Left kidney (tissue), 1 donor: ENCODE measurements at regions not wholly inside any gene's neighbourhood (a gene's known extent, or its start where the extent isn't known, plus 50 kb on each side); places are given as distances from the start of the nearest gene placed in this dataset.
A peak's percentile ranks its signal among the peaks of the same experiment; 100 is the strongest.

Experiments
- DNase-seq: peaks from one replicate; pipeline ENCODE4 v3.0.0-alpha.2; 2013

DNA sequence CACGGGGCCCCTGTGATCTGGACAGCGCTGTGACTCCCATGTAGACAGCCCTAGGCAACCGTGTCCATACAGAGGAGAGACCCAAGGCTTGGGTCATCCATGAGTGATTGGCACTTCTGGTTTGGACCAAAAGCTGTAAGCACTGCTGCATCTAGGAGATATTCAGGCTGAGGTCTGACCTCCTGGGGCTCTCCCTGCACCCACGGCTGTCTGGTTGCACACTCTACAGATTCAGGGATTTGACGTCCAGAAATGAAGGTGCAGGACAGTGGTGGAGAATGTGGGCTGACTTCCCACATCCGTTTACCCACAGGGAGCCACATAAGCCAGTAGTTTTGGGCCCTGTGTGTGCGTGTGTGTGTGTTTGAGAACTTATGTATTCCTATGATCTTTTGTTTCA lies 76.2 kb upstream of the ARHGEF7 start:
- no peak for DNase-seq

DNA sequence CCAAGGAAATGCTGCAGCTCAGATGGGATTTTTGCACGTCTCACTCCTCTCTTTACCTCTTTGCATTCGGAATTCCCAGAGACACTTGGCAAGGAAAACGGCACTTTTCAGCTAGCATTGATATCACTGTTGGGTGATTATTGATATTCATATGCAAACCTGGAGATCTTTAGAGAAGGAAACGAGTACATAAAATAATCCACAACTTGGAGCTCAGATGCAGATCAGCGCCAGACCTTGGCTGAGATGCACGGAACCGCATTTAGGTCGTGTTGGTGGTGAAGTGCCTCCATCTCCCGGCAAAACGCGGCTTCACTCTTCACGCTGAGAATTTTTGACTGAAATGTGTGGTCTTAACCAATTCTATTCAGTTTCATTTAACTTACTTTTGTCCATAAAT lies 77.2 kb upstream of the ARHGEF7 start:
- no peak for DNase-seq

DNA sequence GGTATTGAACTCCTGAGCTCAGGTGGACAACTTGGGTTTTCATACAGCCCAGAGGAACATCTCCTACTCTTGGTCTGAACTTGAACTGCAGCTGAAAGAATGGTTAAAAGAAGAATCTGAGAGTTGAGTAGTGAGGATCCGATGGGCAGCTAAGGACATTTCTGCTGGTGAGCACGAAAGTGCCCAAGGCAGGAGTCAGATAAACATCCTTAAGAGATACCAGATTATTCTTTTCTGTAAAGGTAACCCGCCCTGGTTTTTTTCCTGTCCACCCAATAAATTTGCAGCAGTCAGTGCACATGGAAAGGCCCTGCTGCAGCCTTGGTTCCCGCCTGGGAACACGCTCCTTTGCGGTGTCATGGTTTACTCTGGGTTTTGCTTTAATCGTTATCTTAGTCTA lies 78.4 kb upstream of the ARHGEF7 start:
- DNase-seq, result no peak

DNA sequence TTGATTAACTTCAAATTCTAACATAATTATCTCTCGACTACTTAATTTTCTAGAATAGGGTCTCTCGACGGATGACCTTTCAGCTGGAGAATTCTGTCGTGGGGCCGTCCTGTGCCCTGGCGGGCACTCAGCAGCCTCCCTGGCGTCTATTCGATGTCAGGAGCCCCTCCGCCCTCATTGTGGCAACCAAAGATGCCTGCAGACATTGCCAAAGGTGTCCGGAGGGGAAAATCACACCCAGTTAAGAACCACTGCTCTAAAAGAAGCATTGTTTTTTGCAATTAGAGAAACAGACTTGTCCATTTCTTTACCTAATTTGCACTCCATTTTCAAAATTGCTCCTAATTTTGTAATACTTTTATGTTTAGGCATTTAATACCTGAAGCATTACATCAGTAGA lies 79.2 kb upstream of the ARHGEF7 start:
- DNase-seq, result no peak

DNA sequence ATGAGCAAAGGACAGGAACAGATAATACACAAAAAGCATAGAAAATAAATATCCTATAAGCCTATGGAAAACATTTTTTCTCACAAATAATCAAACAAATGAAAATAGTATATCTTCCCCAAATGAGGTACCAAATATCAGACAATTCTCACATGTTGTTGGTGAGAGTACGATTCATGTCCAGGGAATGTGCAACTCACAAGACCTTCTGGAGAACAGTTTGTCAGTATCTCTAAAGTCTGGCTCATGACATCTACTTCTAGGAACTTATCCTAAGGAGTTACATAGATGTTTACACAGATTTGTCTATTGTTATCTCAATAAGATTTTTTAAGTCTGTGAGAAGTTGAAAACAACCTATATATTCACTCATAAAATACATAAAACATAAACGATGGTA lies 80.3 kb upstream of the ARHGEF7 start:
- DNase-seq, result no peak

DNA sequence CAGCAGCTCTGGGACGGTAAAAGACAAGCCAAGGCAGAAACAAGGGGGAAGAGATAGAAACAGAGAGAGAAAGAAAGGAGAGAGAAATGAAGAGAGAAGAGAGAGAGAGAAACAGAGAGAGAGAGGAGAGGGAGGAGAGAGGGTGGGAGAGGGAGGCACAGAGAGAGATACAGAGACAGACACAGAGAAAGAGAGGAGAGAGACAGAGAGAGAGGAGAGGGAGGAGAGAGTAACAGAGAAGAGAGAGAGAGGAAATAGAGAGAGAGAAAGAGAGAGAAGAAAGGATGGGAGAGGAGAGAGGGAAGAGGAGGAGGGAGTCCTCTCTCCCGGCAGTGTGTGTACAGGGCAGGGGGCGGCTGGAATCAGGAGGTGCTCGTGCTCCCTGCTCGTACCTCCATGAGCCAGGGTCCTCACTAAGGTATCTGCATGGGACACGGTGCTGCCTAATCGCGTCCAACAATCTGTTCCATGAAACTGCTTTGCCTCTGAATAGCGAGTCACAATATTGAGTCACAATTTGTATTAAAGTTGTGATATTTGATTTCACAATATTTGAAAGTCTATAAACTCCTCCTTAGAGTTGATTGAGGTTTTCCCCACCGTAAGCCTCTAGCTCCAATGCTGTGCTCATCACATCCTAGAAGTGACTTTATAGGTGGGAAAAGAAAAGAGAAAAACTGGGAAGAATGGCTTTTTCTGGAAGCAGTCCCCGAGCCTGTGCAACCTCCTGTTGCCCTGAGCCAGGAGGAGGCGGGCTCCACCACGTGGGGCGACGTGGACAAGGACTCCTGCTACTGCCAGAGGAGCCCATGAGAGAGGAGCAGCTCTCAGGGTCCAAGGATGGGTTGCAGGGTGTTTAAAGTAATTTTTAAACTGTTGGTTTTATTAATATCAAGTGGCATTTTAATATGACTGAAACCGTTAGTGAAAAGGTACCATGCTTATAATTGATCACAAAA lies 81.7 kb upstream of the ARHGEF7 start:
- DNase-seq, result no peak

DNA sequence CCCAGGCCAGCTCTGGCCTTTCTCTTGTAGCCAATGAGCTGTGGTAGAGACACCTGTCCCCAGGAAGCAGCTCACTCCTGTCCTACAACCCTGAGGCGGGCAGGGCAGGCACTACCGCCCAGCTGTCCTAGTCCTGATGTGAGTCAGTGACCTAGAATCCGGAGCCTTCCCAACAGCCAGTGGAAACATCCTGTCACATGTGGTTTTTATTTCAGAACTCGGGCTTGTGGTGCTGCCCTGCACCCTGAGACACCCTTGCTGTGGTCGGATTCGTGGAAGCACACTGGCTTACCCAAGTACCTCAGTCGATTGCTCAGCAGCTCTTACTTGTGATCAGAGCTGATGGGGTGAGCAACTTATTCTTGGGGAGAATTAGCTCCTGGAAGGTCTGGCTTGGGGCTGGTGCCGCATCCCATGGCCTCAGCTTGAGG lies 83.6 kb upstream of the ARHGEF7 start:
- no peak for DNase-seq

DNA sequence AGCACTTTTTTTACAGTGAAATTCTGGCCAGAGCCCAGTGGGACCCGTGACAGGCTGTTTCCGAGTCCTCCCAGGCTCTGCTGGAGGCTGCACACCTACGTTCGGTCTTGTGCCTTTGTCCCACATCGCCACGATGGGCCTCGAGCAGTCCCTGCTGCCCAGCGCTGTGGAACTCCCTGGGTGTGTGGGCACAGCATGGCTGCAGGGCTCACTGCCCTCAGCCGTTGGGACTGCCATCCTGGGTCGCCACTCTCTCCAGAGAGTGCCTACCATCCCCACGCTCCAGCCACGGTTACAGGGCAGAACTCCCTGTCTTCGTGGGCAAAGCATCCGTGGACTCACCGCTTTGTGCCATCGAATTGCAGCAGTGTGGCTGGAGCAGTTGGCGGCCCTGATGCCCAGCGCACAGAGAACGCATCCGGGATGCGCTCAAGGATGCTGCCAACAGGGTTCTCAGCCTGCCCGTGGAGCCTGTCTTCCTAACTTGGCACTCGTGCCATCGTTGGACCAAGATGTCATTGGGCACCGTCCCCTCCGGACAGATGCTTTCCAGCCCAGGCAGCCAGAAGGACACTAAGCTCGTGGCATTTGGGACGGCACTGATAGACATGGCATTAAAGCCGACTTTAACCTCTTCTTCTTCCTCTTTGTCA lies 85.0 kb upstream of the ARHGEF7 start:
- DNase-seq, result no peak

DNA sequence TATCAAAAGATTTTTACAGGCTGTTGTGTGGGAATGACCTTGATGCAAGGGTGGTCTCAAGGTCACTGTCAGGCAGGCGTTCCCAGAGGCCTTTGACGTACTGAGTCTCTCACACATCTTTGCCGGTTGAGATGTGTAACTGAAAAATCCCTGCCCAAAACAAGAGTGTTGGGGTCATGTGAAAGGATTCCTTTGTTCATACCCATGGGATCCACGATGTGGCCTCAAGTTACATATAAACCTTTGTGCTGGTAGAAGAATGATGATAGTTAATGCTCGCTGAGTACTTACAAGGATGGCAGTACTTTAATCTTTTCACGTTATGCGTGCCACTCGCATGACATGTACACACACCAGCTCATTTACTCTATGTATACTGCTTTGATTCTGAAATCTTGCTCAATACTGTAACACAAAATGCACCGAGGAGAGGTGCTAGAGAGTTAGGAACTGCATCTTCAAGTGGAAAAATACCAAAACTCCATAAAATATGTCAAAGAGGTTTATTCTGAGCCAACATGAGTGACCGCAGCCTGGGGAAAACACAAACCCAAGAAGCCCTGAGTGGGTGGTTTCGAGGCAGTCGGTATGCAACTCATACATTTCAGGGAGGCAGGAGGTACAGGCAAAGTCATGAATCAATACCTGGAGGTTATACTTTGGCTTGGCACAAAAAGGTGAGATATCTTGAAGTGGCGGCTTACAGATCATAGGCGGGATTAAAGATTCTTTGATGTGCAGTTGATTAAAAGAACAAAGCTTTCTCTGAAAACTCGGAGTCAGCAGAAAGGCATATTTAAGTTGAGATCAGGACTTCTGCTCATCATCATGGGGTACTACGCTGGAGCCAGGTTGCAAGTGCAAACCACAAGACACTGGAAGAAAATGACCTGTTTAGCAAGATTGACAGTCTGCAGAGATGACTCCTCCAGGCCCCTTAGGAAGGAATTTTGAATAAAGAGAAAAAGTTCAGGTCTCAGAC lies 87.4 kb upstream of the ARHGEF7 start:
- DNase-seq, result no peak

DNA sequence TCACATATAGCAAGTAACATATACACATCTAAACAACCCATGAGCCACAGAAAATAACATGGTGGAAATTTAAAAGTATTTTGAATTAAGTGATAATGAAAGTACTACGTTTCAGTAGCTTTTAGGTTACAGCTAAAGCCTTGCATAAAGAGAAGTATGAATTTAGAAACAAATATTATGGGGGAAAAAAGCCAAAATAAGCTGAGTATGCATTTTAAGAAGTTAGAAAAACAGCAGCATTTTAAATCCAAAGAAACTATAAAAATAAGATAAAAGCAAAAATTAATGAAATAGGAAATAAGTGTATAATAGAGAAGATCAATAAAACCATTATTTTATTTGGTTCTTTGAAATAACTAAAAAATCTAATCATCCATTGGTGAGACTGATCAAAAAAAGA lies 89.8 kb upstream of the ARHGEF7 start:
- DNase-seq, result no peak

DNA sequence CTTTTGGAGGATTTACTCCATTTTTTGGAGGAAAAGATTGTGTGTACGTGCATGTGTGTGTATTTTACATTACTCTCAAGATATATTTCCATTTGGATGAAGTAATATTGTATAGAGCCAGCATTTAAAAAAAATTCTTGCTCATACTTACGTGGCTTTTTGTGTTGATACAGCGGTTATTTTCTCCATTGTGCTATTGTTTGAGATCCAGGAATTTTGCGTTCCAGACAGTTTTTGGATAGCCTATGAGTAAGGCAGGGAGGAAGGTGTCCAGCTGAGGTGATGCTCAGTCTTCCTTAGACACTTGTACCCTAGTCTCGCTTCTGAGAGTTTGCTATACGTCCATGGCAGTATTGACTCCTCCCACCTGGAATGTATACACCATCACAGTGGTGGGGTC lies 92.2 kb upstream of the ARHGEF7 start:
- DNase-seq, result no peak

DNA sequence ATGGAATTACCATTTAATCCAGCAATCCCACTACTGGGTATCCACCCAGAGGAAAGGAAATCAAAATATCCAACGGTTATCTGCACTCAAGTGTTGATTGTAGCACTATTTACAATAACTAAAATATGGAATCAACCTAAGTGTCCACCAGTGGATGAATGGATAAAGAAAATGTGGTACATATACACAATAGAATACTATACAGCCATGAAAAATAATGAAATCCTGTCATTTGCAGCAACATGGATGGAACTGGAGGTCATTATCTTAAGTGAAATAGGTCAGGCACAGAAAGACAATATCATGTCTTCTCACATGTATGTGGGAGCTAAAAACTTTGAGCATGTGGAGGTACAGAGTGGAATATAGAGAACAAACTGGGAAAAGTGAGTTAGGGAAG lies 92.9 kb upstream of the ARHGEF7 start:
- no peak for DNase-seq

DNA sequence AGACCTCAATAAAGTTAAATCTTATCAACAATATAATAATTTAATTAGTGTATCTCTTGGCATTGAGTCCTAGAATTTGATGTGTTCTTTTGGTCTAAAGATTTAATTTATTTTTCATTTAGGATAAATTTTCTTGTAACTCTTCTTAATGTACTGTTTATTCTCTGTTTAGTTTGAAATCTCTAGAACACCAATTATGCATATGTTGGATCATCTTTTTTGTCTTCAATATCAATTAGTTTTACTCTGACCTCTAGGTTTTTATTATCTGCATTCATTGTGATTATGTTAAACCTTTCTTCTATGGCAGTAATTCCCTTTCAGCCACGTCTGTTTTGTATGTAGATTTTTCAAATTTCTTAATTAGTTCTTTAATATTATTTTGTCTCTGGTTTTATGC lies 93.8 kb upstream of the ARHGEF7 start:
- DNase-seq, result no peak

DNA sequence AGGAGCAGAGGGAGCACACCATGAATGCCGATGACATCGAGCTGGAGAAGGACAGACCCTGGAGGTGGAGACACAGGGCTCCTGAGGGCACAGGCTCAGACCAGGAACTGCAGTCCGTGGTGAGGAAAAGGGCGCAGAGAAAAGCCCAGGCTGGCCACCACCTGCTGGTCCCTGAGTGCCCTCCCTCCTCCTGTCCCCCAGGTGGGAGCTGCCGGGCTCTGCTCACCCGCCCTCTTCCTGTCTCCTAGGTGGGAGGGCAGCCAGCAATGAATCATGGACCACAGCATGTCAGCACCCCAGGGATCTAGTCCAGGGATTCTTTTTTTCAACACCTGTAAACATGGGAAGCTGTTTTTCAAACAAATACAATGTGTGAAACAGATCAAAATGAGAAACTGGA lies 94.6 kb upstream of the ARHGEF7 start:
- DNase-seq, result no peak

DNA sequence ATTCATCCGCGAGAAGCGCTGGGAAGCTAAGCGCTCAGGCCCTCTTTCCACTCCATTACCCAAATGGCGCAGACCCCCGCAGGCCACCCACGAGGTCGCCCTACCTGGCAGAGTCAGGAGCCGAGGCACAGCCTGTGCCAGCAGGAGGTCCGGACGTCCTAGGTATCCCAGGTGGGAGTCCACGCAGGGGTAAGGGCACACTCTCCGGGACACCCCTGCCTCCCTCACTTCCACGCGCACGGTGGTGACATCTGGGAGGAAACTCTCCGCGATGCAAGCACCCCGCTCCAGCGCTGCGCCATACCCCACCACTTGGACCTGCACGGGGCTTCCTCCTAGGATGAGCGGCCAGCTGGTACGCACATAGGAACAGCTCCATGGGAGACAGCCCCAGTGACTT lies 95.1 kb upstream of the ARHGEF7 start:
- no peak for DNase-seq

DNA sequence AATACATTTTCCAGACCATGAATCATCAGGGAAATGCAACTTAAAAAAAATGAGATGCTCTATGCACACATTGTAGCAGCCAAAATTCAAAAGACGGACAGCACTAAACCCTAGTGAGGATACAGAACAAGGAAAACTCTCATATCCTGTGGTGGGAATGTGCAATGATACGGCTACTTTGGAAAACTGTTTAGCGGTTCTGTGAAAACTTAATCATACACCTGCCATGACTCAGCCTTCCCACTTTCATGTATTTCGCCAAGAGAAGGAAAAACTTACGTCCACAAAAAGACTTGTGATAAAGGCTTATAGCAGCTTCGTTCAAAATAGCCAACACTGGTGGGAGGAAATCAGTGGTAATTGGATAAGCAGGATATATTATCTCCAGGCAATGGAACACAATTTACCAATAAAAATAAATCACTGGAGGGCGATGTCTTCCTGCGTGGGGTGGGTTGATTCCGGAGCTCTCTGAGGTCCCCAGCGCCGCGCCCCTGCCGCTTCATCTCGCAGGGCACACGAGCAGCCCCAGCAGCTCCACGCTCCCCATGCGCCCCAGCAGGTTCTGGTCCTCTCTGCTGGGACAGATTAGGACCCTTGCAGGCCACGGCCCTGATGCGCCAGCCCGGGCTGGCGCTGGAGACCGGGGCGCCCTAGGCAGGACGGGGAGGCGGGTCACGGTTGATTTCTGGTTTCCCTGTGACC lies 97.2 kb upstream of the ARHGEF7 start:
- DNase-seq, result no peak

DNA sequence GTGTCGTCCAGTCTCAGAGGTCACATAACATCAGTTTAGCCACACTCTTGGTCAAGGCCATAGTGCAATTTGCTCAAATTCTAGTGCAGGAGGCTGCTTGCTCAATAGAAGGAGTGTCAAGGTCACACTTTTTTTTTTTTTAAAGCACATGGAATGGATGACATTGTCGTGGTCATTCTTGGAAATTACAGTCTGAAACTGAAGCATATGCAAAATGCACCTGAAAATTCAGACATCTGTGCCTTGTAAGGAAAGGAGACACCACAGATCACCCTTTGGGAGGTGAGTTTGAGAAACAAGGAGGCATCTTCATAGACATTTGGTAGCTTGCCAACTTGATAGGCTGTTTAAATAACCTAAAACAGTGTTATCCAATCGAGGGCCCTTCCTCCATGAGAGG lies 98.3 kb upstream of the ANKRD10 start:
- DNase-seq, result no peak

DNA sequence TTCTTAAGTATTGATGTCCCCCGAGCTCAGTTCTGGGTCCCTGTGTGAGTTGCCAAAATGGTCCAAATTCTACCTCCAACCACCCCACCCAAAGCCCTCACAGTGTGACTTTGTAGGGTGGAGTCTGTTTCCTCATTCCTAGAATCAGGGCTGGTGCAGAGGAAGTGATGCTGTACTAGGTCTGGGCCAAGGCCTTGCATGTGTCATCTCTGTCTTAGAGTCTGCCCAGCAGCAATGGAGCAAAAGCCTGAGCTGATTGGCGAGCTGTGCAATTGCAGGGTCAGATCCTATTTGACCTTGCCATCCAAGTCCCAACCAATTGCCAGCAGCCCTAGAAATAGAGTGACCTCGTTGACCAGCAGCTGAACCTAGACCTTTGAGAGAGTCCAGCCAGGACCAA lies 97.0 kb upstream of the ANKRD10 start:
- DNase-seq, result no peak

DNA sequence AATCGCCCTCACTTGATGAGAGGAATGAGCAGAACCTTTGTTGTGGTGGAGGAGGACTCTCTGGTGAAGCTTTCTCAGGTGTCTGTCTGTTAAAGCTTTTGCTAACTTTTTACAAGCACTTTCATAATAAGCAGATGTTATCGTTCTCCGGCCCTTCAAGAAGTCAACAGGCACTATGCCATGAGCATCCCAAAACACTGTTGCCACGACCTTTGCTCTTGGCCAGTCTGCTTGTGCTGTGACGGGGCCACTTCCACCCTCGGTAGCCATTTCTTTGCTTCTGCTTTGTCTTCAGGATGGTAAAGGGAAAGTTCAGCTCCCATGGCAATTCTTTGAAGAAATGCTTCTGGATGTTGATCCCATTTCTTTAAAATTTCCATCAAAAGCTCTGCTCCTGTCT lies 93.5 kb upstream of the ANKRD10 start:
- DNase-seq, result no peak

DNA sequence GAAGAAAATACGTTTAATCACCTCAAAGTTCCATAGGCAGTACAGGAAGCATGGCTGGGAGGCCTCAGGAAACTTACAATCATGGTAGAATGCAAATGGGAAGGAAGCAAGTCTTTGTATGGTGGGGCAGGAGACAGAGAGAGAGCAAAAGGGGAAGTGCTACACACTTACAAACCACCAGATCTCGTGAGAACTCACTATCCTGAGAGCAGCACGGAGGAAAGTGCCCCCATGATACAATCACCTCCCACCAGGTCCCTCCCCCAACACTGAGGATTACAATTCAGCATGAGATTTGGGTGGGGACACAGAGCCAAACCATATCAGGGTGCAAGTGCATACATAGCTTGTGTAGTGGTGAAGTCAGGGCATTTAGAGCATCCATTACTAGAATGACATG lies 92.3 kb upstream of the ANKRD10 start:
- DNase-seq, result no peak

DNA sequence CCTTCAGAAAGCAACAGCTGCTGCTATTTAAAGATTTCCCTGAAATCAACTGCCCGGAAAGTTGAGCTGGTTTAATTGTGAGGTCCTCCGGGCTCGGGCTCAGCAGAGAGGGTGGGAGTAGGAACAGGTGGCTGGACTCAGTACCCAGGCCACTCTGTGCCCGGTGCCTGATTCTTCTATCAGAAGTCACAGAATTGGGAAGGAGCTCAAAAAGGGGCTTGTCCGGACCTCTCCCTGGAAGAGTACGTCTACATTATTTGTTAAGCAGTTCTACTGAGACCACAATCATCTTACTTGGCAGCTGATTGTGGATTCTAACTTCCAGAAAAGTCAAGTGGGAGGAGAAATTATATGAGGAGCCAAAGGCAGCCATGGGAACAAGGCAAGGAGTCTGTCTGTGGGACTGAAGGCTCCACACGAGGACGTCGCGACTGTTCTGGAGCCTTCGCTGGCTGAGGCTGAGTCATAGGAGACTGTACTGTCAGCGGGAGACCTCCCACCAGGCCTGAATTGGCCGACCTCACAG lies 91.7 kb upstream of the ANKRD10 start:
- DNase-seq, result peak; percentile 35
